ENCODE measurements at regions not wholly inside any gene's neighbourhood (a gene's known extent, or its start where the extent isn't known, plus 50 kb on each side); places are given as distances from the start of the nearest gene placed in this dataset.

DNA sequence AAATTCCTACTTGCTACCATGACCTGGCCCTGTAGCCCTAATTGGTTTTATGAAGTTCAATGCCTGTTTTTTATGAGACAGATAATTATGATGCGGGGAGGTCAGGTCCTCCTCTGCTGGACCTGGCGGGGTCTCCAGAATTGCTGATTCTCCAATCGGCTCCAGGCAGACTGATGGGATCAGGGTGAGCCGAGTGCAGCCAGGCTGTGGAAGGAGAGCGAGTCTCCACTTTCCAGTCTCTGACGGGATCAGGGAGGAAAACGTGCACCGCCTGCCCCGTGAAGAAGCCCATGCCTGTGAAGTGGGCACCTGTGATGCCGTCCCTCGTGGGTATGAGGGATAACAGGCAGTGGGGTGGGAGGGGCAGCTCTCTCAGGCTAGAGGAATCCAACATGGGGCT lies 71.5 kb upstream of the HSPA9 start:
- Histone ChIP-seq H3K27ac (ENCODE audit: control insufficient read depth, insufficient read depth) (no peak overlapping the region), H4K20me1 (ENCODE audit: control insufficient read depth, insufficient read depth) (no peaks in the 10 kb centered on the region), H3K79me2 (ENCODE audit: control insufficient read depth, insufficient read depth, low read length) (no peaks in the 10 kb centered on the region), H3K4me1 (ENCODE audit: control insufficient read depth, insufficient read depth, low read length) (peaks cover 24% of the 10 kb centered on the region), H3K9ac (ENCODE audit: control insufficient read depth, insufficient read depth, low read length) (no peak overlapping the region), H3K4me3 (no peak overlapping the region), H3K4me2 (ENCODE audit: control insufficient read depth, insufficient read depth) (no peak overlapping the region), H3K36me3 (ENCODE audit: control insufficient read depth in 2 of 2, insufficient read depth in 2 of 2, low read length in 1 of 2) (no peaks in the 10 kb centered on the region), H3K27me3 (replicated peaks in 1 of 2; ENCODE audit: control insufficient read depth in 2 of 2, insufficient read depth in 2 of 2, low read length in 1 of 2) (no peaks in the 10 kb centered on the region; a peak in 2 of 4 replicates), H2AFZ (ENCODE audit: control insufficient read depth, low read depth, low read length) (no peak overlapping the region), H3K9me3 (replicated peaks; ENCODE audit: control insufficient read depth, insufficient read depth, low read length) (no peaks in the 10 kb centered on the region)
- no TSS peak for BruUV-seq (replicated peaks)
- ChIA-PET CTCF (interaction anchor here (1.3 kb wide), 1 partner anchor 67 kb away, joined by 4 read pairs; no protein-coding TSS in a partner anchor), POLR2A (no interaction called here), SMC1A (ENCODE audit: uncharacterized antibody, unreplicated experiment) (no interaction called here), RAD21 (ENCODE audit: unreplicated experiment) (interaction anchor here (0.9 kb wide), 1 partner anchor 488 kb away, joined by 3 read pairs; no protein-coding TSS in a partner anchor)
- TF ChIP-seq KDM1A (IDR thresholded peaks at IDR 0.05; ENCODE audit: borderline replicate concordance): no peak
- no peak for TF ChIP-seq PML (IDR thresholded peaks at IDR 0.05; ENCODE audit: low read length)
- TF ChIP-seq, protein P1, sequence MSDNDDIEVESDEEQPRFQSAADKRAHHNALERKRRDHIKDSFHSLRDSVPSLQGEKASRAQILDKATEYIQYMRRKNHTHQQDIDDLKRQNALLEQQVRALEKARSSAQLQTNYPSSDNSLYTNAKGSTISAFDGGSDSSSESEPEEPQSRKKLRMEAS (IDR thresholded peaks at IDR 0.05; ENCODE audit: low read depth, low read length): no peak
- no peak for TF ChIP-seq JUNB (IDR thresholded peaks at IDR 0.05)
- no peak for TF ChIP-seq EED (IDR thresholded peaks at IDR 0.05; ENCODE audit: low read depth)
- no peak for TF ChIP-seq PAX8 (IDR thresholded peaks at IDR 0.05)
- no peak for TF ChIP-seq TARDBP (IDR thresholded peaks at IDR 0.05; ENCODE audit: borderline replicate concordance)
- TF ChIP-seq, protein P2, sequence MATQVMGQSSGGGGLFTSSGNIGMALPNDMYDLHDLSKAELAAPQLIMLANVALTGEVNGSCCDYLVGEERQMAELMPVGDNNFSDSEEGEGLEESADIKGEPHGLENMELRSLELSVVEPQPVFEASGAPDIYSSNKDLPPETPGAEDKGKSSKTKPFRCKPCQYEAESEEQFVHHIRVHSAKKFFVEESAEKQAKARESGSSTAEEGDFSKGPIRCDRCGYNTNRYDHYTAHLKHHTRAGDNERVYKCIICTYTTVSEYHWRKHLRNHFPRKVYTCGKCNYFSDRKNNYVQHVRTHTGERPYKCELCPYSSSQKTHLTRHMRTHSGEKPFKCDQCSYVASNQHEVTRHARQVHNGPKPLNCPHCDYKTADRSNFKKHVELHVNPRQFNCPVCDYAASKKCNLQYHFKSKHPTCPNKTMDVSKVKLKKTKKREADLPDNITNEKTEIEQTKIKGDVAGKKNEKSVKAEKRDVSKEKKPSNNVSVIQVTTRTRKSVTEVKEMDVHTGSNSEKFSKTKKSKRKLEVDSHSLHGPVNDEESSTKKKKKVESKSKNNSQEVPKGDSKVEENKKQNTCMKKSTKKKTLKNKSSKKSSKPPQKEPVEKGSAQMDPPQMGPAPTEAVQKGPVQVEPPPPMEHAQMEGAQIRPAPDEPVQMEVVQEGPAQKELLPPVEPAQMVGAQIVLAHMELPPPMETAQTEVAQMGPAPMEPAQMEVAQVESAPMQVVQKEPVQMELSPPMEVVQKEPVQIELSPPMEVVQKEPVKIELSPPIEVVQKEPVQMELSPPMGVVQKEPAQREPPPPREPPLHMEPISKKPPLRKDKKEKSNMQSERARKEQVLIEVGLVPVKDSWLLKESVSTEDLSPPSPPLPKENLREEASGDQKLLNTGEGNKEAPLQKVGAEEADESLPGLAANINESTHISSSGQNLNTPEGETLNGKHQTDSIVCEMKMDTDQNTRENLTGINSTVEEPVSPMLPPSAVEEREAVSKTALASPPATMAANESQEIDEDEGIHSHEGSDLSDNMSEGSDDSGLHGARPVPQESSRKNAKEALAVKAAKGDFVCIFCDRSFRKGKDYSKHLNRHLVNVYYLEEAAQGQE (IDR thresholded peaks at IDR 0.05; ENCODE audit: low read depth, low read length): no peak
- no peak for TF ChIP-seq MTA3 (IDR thresholded peaks at IDR 0.05; ENCODE audit: borderline replicate concordance, low read length)
- TF ChIP-seq STAT1 (conservative IDR thresholded peaks at IDR 0.05): no peak
- no peak for TF ChIP-seq ZBED1 (IDR thresholded peaks at IDR 0.05; ENCODE audit: borderline replicate concordance)
- TF ChIP-seq, protein P3, sequence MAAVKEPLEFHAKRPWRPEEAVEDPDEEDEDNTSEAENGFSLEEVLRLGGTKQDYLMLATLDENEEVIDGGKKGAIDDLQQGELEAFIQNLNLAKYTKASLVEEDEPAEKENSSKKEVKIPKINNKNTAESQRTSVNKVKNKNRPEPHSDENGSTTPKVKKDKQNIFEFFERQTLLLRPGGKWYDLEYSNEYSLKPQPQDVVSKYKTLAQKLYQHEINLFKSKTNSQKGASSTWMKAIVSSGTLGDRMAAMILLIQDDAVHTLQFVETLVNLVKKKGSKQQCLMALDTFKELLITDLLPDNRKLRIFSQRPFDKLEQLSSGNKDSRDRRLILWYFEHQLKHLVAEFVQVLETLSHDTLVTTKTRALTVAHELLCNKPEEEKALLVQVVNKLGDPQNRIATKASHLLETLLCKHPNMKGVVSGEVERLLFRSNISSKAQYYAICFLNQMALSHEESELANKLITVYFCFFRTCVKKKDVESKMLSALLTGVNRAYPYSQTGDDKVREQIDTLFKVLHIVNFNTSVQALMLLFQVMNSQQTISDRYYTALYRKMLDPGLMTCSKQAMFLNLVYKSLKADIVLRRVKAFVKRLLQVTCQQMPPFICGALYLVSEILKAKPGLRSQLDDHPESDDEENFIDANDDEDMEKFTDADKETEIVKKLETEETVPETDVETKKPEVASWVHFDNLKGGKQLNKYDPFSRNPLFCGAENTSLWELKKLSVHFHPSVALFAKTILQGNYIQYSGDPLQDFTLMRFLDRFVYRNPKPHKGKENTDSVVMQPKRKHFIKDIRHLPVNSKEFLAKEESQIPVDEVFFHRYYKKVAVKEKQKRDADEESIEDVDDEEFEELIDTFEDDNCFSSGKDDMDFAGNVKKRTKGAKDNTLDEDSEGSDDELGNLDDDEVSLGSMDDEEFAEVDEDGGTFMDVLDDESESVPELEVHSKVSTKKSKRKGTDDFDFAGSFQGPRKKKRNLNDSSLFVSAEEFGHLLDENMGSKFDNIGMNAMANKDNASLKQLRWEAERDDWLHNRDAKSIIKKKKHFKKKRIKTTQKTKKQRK (IDR thresholded peaks at IDR 0.05; ENCODE audit: low read depth, low read length): no peak
- TF ChIP-seq BCL11A (IDR thresholded peaks at IDR 0.05; ENCODE audit: low read depth, low read length): no peak
- TF ChIP-seq, protein P4, sequence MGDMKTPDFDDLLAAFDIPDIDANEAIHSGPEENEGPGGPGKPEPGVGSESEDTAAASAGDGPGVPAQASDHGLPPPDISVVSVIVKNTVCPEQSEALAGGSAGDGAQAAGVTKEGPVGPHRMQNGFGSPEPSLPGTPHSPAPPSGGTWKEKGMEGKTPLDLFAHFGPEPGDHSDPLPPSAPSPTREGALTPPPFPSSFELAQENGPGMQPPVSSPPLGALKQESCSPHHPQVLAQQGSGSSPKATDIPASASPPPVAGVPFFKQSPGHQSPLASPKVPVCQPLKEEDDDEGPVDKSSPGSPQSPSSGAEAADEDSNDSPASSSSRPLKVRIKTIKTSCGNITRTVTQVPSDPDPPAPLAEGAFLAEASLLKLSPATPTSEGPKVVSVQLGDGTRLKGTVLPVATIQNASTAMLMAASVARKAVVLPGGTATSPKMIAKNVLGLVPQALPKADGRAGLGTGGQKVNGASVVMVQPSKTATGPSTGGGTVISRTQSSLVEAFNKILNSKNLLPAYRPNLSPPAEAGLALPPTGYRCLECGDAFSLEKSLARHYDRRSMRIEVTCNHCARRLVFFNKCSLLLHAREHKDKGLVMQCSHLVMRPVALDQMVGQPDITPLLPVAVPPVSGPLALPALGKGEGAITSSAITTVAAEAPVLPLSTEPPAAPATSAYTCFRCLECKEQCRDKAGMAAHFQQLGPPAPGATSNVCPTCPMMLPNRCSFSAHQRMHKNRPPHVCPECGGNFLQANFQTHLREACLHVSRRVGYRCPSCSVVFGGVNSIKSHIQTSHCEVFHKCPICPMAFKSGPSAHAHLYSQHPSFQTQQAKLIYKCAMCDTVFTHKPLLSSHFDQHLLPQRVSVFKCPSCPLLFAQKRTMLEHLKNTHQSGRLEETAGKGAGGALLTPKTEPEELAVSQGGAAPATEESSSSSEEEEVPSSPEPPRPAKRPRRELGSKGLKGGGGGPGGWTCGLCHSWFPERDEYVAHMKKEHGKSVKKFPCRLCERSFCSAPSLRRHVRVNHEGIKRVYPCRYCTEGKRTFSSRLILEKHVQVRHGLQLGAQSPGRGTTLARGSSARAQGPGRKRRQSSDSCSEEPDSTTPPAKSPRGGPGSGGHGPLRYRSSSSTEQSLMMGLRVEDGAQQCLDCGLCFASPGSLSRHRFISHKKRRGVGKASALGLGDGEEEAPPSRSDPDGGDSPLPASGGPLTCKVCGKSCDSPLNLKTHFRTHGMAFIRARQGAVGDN (IDR thresholded peaks at IDR 0.05): no peak
- TF ChIP-seq SMC3 (IDR thresholded peaks at IDR 0.05; ENCODE audit: borderline replicate concordance, low read length): no peak
- TF ChIP-seq TCF7 (IDR thresholded peaks at IDR 0.05; ENCODE audit: borderline replicate concordance): no peak
- ATAC-seq: no peak
- FAIRE-seq: no peak
- intact Hi-C loops (cut with micrococcal nuclease; ENCODE audit: unreplicated experiment) (loop anchor here (10.0 kb wide), 1 partner anchor 128 kb away; no protein-coding TSS in a partner anchor), in situ Hi-C loops (cut with MboI) (loop anchor here (25.0 kb wide), 1 partner anchor 616 kb away; no protein-coding TSS in a partner anchor)
- no peak for DNase-seq (ENCODE audit: low read depth, low spot score)
- 63% methylated on average over 11 of the region's 11 CpGs for WGBS (ENCODE audit: insufficient coverage, insufficient replicate concordance, low lambda C conversion rate, missing lambda C conversion rate)

Data from GM12878 (cell line).